GM21360 (cell line): ENCODE measurements at regions not wholly inside any gene's neighbourhood (a gene's known extent, or its start where the extent isn't known, plus 50 kb on each side); places are given as distances from the start of the nearest gene placed in this dataset.

Experiments
- ATAC-seq: cut with Tn5 transposase; IDR thresholded peaks from one replicate; pipeline ENCODE4 v1.9.1; 2021; ENCODE audit warnings: mild to moderate bottlenecking, moderate library complexity; ENCODE audit not compliant: unreplicated experiment

DNA sequence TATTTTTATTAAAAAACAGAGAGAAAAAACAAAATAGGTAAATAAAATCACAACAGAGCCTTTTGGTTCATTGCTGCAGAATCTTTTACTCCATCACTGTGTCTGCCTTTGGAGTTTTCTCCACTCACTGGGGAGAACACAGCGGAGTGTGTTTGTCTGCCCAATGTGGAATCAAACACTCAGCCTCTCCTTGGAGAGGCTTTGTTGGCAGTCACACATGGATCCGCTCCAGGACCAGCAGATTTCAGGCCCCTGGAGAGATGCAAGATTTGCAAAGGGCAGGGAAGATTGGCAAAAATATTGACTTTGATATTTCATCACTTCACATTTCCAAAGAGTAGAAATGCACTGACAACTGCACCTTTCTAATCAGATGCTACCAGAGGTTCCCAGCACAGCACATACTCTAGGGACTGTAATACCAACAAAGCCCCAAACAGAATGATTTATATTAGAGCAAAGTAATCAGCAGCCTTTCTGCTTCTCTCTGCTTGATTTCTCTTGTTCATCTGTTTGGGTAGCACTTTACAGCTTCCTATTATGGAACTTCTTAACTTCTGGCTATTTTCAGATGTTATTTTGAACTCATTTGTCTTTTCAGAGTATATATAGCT lies 1898.8 kb upstream of the PIK3C3 start:
- ATAC-seq: no peak

DNA sequence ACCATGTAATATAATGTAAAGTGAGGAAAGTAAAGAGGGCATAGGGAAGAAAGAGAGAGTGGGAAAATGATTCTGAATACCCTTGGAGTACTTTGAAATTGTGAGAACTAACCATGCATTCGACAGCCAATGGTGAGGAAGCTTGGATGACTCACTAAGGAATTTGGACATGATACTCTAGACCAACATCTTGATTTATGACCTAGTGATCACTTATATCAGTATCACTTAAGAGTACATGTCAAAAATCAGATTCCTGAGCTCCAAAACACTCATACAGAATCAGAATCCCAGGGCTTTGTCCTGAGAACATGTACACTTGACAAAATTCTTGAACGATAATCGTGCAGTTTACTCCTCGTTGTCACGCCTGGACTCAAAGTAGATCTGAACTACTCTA lies 1899.8 kb upstream of the PIK3C3 start:
- ATAC-seq: no peak

DNA sequence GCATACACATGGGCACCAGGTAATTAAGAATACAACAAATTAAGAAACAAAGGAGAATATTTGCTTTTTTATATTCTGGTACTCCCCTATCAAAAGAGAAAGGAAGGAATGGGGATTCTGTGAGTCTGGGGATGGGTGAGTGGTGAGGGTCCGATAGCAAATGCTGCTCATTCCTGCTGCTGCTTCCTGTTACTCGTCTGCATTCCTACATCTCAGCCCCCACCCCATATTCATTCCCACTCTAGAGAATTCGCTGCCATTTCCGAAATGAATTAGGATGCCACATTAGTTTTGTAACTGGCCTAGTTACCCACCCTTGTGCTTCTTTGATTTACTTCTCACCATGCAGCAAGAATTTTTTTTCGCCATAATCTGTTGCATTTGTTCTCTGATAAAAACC lies 1905.3 kb upstream of the PIK3C3 start:
- no peak for ATAC-seq

DNA sequence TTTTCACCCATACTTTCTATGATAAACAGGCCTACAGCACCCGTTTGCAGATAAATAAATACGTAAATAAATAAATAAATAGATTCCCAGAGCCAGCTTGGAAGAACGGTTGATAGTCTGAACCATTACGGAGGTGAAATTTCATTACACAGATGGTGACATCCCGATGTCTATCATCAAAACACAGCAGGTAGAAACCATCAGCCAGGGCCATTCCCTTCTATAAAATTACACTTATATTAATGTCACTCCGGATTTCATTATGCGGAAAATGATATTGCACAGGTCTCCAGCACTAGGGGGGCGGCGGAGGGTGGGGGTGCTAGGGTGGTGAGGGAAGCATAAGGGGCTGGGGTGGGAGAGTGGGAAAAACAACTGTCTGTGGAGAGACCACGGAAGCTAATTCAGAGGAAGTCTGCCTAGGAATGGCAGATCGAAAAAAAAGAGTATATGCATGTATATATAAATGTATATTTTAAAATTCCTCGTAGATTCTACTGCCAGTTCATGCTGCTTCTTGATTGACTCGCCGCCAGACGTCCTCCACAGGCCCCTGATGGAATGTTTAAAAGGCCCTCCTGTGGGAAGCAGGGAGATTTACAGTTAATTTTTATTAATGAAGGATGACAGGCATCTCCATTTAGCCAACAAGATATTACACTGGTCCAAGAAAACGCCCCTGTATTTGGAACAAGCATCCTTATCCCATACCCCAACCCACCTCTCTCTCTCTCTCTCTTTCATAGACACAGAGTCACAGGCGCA lies 1906.0 kb upstream of the PIK3C3 start:
- ATAC-seq: no peak

DNA sequence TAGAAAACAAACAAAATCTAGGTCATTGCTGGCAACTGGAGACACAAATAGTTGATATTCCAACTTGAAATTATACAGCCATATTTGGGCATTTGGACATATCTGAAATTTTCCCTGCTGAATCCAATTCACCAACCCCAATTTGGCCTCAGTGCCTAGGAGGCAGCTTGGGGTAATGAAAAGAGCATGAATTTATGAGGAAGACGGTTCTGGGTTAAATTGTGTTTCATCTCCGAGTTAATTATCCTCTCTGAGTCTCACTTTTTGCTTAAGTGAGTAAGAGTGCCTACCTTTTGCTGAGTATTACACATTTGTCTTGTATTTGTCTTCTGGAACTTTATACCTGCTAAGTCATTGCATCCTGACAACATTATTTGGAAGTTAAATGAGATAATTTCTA lies 1906.8 kb upstream of the PIK3C3 start:
- ATAC-seq: no peak

DNA sequence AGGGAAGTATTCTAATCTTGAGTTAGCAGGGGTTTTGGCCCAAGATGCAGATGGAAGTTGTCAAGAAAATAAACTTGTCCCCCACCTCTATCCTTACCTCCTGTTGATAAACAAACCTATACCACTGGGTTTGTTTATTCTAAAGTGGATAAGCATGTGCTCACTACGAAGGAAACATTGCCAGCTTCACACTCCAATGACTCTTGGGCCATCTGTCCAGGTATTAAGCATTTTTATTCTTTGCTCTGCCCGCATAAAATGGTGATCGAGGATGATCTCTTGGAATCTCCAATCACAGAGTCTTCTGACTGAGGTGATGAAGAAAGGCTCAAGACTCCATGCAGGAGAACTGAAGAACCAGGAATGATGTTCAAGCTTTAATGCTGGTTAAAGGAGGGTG lies 1908.4 kb upstream of the PIK3C3 start:
- ATAC-seq: no peak

DNA sequence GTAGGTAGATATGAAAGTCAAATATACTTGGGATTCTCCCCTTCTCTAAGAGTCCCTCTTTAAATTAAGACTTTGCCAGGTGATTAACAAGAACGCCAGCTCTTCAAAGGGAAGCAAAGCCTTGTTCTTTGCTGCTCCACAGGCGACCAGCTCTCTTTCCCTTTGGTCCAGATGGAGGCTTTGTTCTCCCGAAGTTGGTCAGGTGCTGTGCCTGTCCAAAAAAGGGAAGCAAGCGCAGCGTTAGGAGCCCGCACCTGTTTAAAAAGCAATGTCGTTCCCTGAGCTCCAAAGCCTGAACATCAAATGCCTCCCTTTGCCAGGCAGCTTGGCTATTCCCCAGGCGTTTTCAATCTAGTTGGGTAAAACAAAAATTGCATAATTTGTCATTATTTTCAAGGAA lies 1913.1 kb upstream of the PIK3C3 start:
- no peak for ATAC-seq

DNA sequence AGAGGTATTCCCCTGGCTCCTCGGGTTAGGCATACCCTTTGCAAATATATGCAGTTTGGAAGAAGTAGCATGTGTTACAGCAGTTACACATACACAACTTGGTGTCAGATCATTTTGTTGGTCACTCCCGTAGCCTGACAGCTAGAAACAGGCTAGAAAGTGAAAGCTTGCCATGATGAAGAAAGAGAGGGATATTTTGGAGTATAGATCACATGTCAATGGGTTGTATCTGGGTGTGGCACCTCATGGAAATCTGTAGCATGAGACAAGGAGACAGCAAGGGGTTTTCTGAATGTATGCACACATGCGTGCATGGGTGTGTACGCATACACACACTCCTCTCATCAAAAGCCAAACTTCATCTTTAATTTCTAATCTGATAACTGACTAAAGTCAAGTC lies 1914.5 kb upstream of the PIK3C3 start:
- no peak for ATAC-seq

DNA sequence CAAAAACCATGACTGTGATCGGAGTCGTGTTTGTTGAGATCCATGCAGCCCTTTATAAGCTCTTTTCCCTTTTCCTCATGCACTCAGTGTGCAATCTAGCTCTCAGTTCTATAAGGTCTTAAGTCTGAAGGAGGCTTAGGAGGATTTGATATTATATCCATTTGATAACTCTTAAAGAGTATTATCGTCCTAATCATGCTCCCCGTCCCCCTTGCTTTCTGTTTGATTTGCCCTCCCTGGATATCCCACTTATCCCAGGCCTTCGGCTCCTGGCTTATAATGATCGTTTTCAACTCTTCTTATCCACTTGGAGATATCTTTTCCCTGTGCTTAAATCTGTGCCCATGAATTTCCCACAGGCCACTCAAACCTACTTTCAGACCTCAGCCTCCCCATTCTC lies 1917.7 kb upstream of the PIK3C3 start:
- no peak for ATAC-seq

DNA sequence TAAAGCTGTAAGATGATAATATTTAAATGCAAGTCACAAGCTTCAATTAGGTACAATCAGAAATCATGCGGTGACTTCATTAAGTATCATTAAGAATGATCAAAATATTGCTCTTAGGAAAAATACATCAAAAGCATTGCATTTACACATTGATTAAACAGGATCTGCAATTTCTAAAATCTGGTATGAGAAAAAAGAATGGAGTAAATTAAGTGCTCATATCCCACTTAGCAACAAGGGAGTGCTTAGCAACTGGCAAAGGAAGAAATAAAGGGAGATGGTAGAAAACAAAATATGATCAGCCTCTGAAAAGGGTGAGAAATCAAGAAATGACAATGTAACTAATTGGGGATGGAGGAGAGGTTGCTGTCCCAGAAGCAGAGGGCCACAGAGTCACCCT lies 1918.2 kb upstream of the PIK3C3 start:
- no peak for ATAC-seq

DNA sequence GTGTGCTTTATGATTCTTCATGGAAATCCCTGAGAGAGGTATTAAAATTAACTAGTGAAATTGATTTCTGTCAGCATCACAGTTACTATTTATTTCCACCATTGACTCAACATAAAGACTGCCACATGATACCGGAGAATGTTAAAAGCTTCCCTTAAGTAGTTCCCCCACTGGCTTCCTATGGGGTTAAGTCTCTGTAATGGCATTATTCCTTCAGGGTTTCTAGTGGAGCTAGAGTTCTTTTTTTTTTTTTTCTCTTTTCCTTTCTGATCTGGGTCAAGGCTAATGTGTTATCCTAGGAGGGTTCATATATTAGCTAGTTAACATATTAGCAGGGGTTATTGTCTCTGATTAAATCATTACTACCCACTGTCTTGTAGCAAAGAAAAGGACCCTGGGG lies 1919.1 kb upstream of the PIK3C3 start:
- ATAC-seq: no peak

DNA sequence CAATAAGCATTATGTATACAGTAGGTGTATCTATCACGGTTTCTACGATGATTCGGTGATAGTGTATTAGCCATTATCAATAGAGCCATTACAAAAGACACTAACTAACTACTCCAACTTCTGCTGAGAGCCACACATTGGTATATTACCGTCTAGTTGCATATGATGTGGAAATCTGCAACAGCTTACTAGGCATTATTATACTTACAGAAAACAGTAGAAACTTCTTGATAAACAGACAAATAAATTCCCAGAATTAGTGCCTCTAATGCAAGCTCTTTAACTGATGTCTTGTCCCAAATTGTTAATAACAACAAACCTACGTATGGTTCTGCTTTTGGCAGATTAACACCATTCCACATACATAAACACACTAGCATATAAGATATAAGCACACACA lies 1923.0 kb upstream of the PIK3C3 start:
- no peak for ATAC-seq

DNA sequence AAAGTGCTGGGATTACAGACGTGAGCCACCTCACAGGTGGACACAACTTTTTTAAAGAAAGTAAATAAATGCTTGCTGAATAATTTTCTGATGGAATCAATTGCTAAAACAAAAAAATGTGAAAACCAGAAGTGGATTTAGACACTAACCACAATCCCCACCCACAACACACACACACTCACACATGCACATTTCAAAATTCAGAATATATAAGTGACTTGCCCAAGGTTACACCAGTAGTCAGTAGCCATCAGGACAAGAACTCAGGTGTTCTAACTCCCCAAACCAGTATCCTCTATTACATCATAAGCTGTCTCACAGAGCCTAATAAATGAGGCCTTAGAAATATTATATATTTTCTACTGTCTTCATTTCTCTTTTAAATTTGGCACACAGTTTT lies 1923.6 kb upstream of the PIK3C3 start:
- no peak for ATAC-seq

DNA sequence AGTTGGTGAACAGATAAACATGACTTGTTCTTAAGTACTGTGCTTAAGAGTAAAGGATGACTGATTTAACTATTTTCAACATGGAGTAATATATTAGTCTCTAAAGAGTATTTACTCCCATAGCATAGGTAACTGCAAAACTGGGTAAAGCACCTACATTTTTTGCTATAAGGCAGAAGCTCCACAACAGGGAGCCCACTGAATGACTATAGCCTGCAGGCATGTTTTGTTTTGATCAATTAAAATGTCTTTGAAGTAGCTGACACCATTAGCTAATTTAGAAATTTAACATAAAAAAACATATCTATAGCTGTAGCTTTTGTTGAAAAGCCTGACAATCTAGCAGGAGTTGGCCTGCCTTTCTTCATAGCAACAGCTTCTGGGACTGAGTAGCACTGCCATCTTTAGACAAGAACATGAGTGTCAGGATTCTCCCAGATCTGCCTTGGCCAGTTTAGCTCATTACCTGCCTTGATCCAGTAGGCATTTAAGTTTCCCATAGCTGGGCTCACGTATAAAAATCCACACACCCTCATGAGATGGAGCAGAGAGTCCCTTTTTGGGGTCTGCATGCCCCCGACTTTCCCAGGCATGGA lies 1935.1 kb upstream of the PIK3C3 start:
- ATAC-seq: no peak

DNA sequence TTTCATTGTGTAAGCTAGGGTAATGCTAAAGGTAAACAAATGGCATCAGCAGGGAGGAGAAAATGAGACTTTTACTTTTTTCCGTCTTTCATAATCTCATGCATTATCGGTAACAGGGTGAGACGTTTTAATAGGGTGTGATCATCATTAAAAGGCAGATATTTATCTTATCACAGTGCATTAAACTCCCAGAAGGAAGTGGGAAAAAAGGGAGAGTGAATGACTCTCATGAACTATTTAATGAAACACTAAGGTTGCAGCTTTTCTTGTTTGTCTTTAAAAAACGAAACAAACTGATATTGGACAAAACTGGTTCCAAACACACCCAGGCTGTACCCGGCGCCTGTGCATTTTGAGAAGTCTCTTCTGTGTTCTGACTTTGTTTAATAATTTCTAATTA lies 1936.8 kb upstream of the PIK3C3 start:
- no peak for ATAC-seq

DNA sequence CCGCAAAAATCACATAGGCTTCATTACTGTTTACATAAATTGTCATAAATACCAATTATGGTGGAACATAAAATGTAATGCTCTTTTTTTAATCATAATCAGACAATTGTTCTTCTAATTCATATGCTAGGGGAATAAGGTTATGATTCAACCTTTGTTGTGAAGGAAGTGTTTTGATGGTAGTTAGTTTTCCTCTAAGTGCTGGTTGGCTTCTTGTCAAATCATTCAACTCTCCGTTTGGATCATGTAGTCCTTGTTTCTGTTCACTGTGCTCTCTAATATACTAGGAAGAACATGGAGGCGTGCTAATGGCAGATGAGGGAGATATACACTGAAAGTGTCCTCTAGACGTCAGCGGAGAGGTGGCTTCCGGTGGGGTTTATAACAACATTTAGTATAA lies 1938.0 kb upstream of the PIK3C3 start:
- no peak for ATAC-seq

DNA sequence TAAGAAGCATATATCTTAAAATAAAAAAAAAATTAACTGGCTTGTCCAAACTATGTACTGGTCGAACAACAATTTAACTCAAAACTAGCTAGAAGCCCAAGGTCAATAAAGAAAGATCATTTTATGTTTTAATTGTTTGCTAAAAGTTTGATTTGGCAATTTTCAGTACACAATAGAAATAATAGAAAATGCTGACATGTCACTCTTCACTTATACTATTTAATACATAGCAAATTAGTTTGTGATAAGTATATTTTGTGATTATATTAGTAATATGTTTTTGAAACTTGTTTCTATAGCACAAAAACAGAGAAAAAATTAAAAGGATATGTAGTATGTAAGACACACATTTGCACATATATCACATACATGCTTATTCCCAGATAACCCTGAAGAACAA lies 1938.6 kb upstream of the PIK3C3 start:
- ATAC-seq: no peak

DNA sequence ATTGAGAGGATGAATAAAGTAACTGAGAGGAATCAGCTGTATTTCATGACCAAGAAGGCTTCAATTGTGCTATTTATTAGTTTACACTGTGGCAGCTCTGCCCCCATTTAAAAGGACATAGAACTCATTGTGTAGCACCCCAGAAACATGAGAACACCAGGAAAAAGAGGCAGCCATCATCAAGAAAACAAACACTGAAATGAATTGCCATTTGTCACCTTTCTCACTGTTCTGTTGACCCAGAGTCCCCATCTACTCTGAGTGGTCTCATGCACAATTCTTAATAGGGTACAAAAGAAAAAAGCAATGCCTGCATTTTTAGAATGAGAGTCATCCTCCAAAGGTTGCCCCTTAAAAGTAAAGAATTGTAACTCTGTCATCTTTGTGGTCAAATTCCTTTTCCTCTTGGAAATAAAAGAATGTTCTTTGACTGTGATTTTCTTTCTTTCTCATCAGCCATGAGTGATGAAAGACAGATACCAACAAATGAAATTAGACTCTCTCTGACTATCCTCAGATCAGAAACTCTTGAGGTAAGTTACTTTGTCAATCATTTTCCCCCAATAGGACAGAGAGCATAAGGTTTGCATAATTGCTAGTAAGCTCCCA lies 1941.9 kb upstream of the PIK3C3 start:
- ATAC-seq: no peak

DNA sequence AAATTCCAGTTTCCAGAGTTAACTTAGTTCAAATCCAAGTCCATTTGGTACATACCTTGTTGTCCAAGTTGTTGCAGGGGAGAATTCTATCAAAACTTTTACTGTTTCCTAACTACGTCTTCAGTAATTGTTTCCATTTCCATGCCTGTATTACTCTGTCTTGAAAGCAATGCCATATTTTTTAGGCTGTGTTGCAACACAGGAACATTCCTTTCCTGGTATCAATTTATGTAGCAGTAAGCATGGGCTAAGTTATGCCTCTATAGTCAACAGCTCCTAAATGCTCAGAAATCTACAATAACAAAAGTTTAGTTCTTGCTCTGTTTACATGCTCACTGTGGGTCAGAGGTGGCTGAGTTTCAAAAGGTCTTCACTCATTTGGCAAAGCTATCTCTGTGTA lies 1943.8 kb upstream of the PIK3C3 start:
- no peak for ATAC-seq

DNA sequence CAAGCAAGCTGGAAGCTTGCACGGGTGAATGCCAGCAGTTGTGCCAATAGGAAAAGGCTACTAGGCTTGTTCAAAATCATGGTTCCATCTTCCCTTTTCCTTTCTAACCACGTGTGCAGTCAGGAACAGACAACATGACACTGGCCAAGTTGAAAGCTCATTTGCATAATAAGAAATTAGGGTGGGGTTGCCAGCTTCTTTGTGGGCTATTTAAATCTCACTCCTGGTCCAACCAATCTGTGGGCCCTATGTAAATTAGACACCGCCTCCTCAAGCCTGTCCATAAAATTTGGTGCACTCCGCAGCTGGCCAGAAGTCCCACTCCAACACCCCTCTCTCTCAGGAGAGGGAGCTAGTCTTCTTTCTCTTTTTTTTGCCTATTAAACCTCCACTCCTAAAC lies 1948.4 kb upstream of the PIK3C3 start:
- ATAC-seq: no peak

DNA sequence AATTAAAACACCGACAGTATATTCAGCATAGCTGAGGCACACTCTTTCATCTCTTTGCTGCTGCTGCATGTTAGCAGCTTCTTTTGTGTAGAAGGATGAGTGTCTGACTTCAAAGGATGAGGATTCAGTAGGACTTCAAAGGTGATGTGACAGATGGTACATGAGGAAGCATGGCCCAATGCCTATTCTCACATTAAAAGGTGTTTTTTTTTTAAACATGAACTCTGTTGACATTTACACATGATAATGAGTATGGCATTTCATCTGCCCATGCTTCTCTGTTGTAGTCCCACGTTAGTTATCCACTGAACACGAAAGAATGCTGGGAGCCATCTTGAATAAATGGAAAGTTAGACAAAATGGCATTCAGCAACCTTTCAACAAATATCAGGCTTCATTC lies 1950.8 kb upstream of the PIK3C3 start:
- no peak for ATAC-seq

DNA sequence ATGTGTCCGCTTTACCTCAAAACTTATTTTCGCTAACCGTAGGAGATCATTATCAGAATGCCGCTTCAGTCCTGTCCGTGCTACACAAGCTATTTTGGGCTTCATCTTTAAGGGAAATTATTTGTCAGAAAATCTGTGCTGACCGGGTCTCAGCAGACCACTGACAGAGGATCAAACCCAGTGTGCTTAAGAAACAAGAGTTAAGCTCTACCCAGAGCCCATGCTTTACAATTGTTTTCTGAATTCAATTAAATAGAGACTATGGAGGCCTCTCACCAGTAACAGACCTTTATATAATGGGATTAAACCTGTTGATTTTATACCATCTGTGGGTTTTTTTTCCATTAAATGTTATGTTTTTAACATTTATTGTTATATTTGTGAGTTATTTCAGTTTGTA lies 1956.7 kb upstream of the PIK3C3 start:
- no peak for ATAC-seq
